GM12864 (cell line): ENCODE measurements at regions not wholly inside any gene's neighbourhood (a gene's known extent, or its start where the extent isn't known, plus 50 kb on each side); places are given as distances from the start of the nearest gene placed in this dataset.

Source experiments
- DNase-seq: peaks from one replicate; pipeline ENCODE4 v3.0.0-alpha.2; 2011; ENCODE audit warnings: low read depth
- H3K4me3 ChIP-seq: 2 replicates; pipeline ENCODE4 v1.5.1; 2011; ENCODE audit warnings: mild to moderate bottlenecking, low read depth, low read length, control low read depth
- CTCF ChIP-seq: IDR thresholded peaks from 2 replicates; pipeline ENCODE4 v1.5.1; 2011; ENCODE audit warnings: low read depth, mild to moderate bottlenecking, moderate library complexity, low read length, control low read depth, inconsistent platforms; ENCODE audit errors: missing control alignments

- H3K4me3 ChIP-seq: no peak overlapping the region
- no peak for TF ChIP-seq CTCF
- no peak for DNase-seq
These were observed 305.1 kb downstream of the TTC6 start for GRCh38 chr14:37900561-37900960.

- H3K4me3 ChIP-seq: no peak overlapping the region
- no peak for TF ChIP-seq CTCF
- DNase-seq: no peak
These were observed 305.7 kb upstream of the SSTR1 start for GRCh38 chr14:37901978-37902377.

GRCh38 chr14:37903343-37904191, 304.1 kb upstream of the SSTR1 start:
- DNase-seq: no peak
- no peak overlapping the region for H3K4me3 ChIP-seq
- TF ChIP-seq CTCF: peak; percentile 32

- DNase-seq: no peak
- H3K4me3 ChIP-seq: no peak overlapping the region
- TF ChIP-seq CTCF: no peak
These were observed 283.1 kb upstream of the SSTR1 start for GRCh38 chr14:37924622-37925021.

- DNase-seq: no peak
- no peak for TF ChIP-seq CTCF
- H3K4me3 ChIP-seq: no peak overlapping the region
These were observed 275.7 kb upstream of the SSTR1 start for GRCh38 chr14:37932008-37932407.

GRCh38 chr14:37932481-37932880, 275.2 kb upstream of the SSTR1 start:
- TF ChIP-seq CTCF: no peak
- DNase-seq: no peak
- no peak overlapping the region for H3K4me3 ChIP-seq

GRCh38 chr14:37936971-37937370, 270.7 kb upstream of the SSTR1 start:
- H3K4me3 ChIP-seq: no peak overlapping the region
- no peak for TF ChIP-seq CTCF
- DNase-seq: no peak
